Astrocyte (in vitro differentiated cells and primary cell): ENCODE measurements at regions not wholly inside any gene's neighbourhood (a gene's known extent, or its start where the extent isn't known, plus 50 kb on each side); places are given as distances from the start of the nearest gene placed in this dataset.

Experiments
- CTCF ChIP-seq: IDR thresholded peaks from 2 replicates; pipeline ENCODE4 v1.5.1; 2011; ENCODE audit warnings: low read depth, mild to moderate bottlenecking, inconsistent platforms, low read length, moderate library complexity; ENCODE audit not compliant: insufficient read depth
- EZH2 ChIP-seq: IDR thresholded peaks from 2 replicates; pipeline ENCODE4 v1.6.1; 2012; ENCODE audit warnings: mild to moderate bottlenecking, low read length, inconsistent platforms; ENCODE audit not compliant: insufficient read depth

- TF ChIP-seq CTCF = peak; percentile 16
- TF ChIP-seq EZH2 = no peak
Measured at GRCh38 chr3:166837535-166837934, 542.6 kb downstream of the ZBBX start.
